ENCODE measurements at regions not wholly inside any gene's neighbourhood (a gene's known extent, or its start where the extent isn't known, plus 50 kb on each side); places are given as distances from the start of the nearest gene placed in this dataset.

- ATAC-seq (no peak), DNase-seq (no peak)
- no peak overlapping the region for H3K4me3 ChIP-seq
- H3K9me3 ChIP-seq, result no peaks in the 10 kb centered on the region
- TF ChIP-seq CTCF (IDR thresholded peaks at IDR 0.05), result no peak
- H3K4me1 ChIP-seq, result no peaks in the 10 kb centered on the region
- intact Hi-C loops (cut with DNase I), result no loop called here
- H3K27me3 ChIP-seq, result no peaks in the 10 kb centered on the region
- H3K36me3 ChIP-seq, result no peaks in the 10 kb centered on the region
- no peak overlapping the region for H3K27ac ChIP-seq
These were observed 100.4 kb upstream of the BACH2 start for GRCh38 chr6:90397047-90397446.

- no peak overlapping the region for H3K27ac ChIP-seq
- no peak overlapping the region for H3K4me3 ChIP-seq
- intact Hi-C loops (cut with DNase I), result no loop called here
- DNase-seq (no peak), ATAC-seq (peak; percentile 93)
- no peaks in the 10 kb centered on the region for H3K27me3 ChIP-seq
- H3K4me1 ChIP-seq, result no peaks in the 10 kb centered on the region
- peak; percentile 85 for TF ChIP-seq CTCF (IDR thresholded peaks at IDR 0.05)
- H3K9me3 ChIP-seq, result no peaks in the 10 kb centered on the region
- H3K36me3 ChIP-seq, result no peaks in the 10 kb centered on the region
These were observed 96.7 kb upstream of the BACH2 start for GRCh38 chr6:90393232-90393884.

GRCh38 chr6:90390379-90390778, 93.7 kb upstream of the BACH2 start:
- no peak for DNase-seq
- no peak overlapping the region for H3K4me3 ChIP-seq
- H3K36me3 ChIP-seq, result no peaks in the 10 kb centered on the region
- ATAC-seq, result no peak
- no peaks in the 10 kb centered on the region for H3K9me3 ChIP-seq
- intact Hi-C loops (cut with DNase I), result no loop called here
- H3K4me1 ChIP-seq, result no peaks in the 10 kb centered on the region
- TF ChIP-seq CTCF (IDR thresholded peaks at IDR 0.05), result no peak
- H3K27ac ChIP-seq, result no peak overlapping the region
- H3K27me3 ChIP-seq, result no peaks in the 10 kb centered on the region

GRCh38 chr6:90388395-90388794, 91.8 kb upstream of the BACH2 start:
- Histone ChIP-seq H3K36me3 (no peaks in the 10 kb centered on the region), H3K4me1 (no peaks in the 10 kb centered on the region), H3K27me3 (no peaks in the 10 kb centered on the region), H3K27ac (no peak overlapping the region), H3K4me3 (no peak overlapping the region), H3K9me3 (no peaks in the 10 kb centered on the region)
- TF ChIP-seq CTCF (IDR thresholded peaks at IDR 0.05), result no peak
- DNase-seq (no peak), ATAC-seq (no peak)
- intact Hi-C loops (cut with DNase I), result no loop called here

DNA sequence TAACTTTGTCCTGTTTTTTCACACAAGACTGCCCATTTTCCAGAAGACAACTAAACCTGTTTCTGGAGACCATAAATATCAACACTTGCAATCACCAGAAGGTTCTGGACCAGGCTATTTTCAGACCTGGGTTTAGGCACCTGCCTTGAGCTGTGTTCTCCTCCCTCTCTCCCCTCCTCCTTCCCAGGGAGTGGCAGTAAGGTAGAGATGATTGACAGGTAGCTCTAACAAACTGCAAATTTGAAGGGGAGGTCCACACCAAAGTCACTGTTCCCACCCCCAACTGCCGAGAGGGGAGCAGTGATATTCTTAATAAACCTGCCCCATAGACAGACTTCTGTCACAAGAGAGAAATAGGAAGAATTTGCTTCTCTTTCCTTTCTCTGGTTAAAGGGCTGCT, 91.2 kb upstream of the BACH2 start:
- H3K4me3 ChIP-seq, result no peak overlapping the region
- no peak for TF ChIP-seq CTCF (IDR thresholded peaks at IDR 0.05)
- no peak overlapping the region for H3K27ac ChIP-seq
- no peak for DNase-seq
- H3K4me1 ChIP-seq, result no peaks in the 10 kb centered on the region
- intact Hi-C loops (cut with DNase I), result no loop called here
- no peaks in the 10 kb centered on the region for H3K27me3 ChIP-seq
- H3K9me3 ChIP-seq, result no peaks in the 10 kb centered on the region
- ATAC-seq, result no peak
- no peaks in the 10 kb centered on the region for H3K36me3 ChIP-seq

DNA sequence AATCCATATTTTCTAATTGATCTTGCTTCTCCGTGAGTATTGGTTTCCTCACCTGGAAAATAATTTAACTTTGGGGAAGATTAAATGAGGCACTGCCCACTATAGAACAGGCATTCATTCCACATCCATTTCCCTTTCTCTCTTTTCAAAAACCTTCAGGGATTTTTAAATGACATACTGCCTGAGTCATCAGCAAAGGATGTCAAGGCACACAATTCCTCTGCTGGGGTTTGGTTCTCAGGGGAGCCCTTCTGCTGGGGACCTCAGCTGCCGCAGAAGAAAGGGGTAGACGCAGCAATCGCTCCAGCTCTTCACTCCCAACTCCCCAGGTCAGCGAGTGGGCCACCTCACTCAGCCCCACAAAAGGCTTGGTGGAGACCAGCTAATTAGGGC, 90.7 kb upstream of the BACH2 start:
- H3K4me1 ChIP-seq, result no peaks in the 10 kb centered on the region
- ATAC-seq (no peak), DNase-seq (no peak)
- no peaks in the 10 kb centered on the region for H3K27me3 ChIP-seq
- no peaks in the 10 kb centered on the region for H3K9me3 ChIP-seq
- no peak overlapping the region for H3K27ac ChIP-seq
- TF ChIP-seq CTCF (IDR thresholded peaks at IDR 0.05), result no peak
- no peaks in the 10 kb centered on the region for H3K36me3 ChIP-seq
- H3K4me3 ChIP-seq, result no peak overlapping the region
- intact Hi-C loops (cut with DNase I), result no loop called here

Data from upper lobe of right lung (tissue), 1 donor.